PC-9 (cell line): ENCODE measurements at regions not wholly inside any gene's neighbourhood (a gene's known extent, or its start where the extent isn't known, plus 50 kb on each side); places are given as distances from the start of the nearest gene placed in this dataset.

ENCODE experiments used
- BruUV-seq: library from RNA; stranded (reverse); fragments of 400-500 nt; replicated peaks from 2 replicates; lab custom pipeline; 2021; lab: Mats Ljungman, UMichigan
- CTCF ChIA-PET: fragments of 300-600 bp; sonication (Branson Sonifier 250); formaldehyde crosslinking; loops from one replicate; lab custom pipeline; 2022; ENCODE audit warnings: antibody characterized with exemption; lab: Charles Lee
- POLR2A ChIA-PET: fragments of 300-600 bp; sonication (Branson Sonifier 250); formaldehyde crosslinking; loops from one replicate; lab custom pipeline; 2022; ENCODE audit warnings: antibody characterized with exemption; ENCODE audit not compliant: unreplicated experiment; lab: Charles Lee
- DNase-seq, 2 experiments: peaks; one replicate each; pipeline versions ENCODE4 v3.0.0 to v3.0.0-alpha.2; 2015 to 2022; ENCODE audit warnings: mixed read lengths in 1 of 2
- H2AFZ ChIP-seq: fragments of 200-600 bp; sonication (generic); 2 replicates; pipeline ENCODE4 v1.8.1; 2017; ENCODE audit warnings: antibody characterized with exemption
- H3F3A ChIP-seq: fragments of 200-600 bp; sonication (generic); 2 replicates; pipeline ENCODE4 v1.8.1; 2017; ENCODE audit warnings: antibody characterized with exemption, mild to moderate bottlenecking, low read depth; ENCODE audit not compliant: insufficient read depth
- H3K27ac ChIP-seq: fragments of 200-600 bp; sonication (generic); 2 replicates; pipeline ENCODE4 v1.6.1; 2016; ENCODE audit warnings: mixed run types
- H3K27me3 ChIP-seq: fragments of 200-600 bp; sonication (generic); 2 replicates; pipeline ENCODE4 v1.6.1; 2016; ENCODE audit warnings: low read depth, mixed run types; ENCODE audit not compliant: insufficient read depth
- H3K36me3 ChIP-seq: fragments of 200-600 bp; sonication (generic); 2 replicates; pipeline ENCODE4 v1.6.1; 2016; ENCODE audit warnings: low read depth, mixed run types
- H3K4me1 ChIP-seq: fragments of 200-600 bp; sonication (generic); replicated peaks from 2 replicates; pipeline ENCODE4 v1.6.1; 2016; ENCODE audit warnings: mixed run types; ENCODE audit not compliant: insufficient read depth
- H3K4me2 ChIP-seq: fragments of 200-600 bp; sonication (generic); 2 replicates; pipeline ENCODE4 v1.6.1; 2017; ENCODE audit warnings: mixed run types
- H3K4me3 ChIP-seq: fragments of 200-600 bp; sonication (generic); 2 replicates; pipeline ENCODE4 v1.6.1; 2016; ENCODE audit warnings: mixed run types
- H3K79me2 ChIP-seq: fragments of 200-600 bp; sonication (generic); 2 replicates; pipeline ENCODE4 v1.6.1; 2017; ENCODE audit warnings: low read depth, mixed run types
- H3K9me2 ChIP-seq: fragments of 200-600 bp; sonication (generic); 2 replicates; pipeline ENCODE4 v1.8.1; 2017; ENCODE audit warnings: mild to moderate bottlenecking; ENCODE audit not compliant: insufficient read depth
- H3K9me3 ChIP-seq: fragments of 200-600 bp; sonication (generic); 2 replicates; pipeline ENCODE4 v1.8.1; 2016; ENCODE audit warnings: low read depth; ENCODE audit not compliant: insufficient read depth
- H4K20me1 ChIP-seq: fragments of 200-600 bp; sonication (generic); 2 replicates; pipeline ENCODE4 v1.8.1; 2017; ENCODE audit not compliant: insufficient read depth
- CTCF ChIP-seq: fragments of 200-600 bp; sonication (generic); conservative IDR thresholded peaks from 2 replicates; pipeline ENCODE4 v1.6.1; 2017; ENCODE audit warnings: mixed run types, antibody characterized with exemption, mild to moderate bottlenecking, moderate library complexity
- EZH2 ChIP-seq: fragments of 200-600 bp; sonication (generic); IDR thresholded peaks from 2 replicates; pipeline ENCODE4 v1.8.0; 2017; ENCODE audit warnings: antibody characterized with exemption, low read depth
- intact Hi-C: fragments of 100-400 bp; cut with micrococcal nuclease; formaldehyde crosslinking; loops from one replicate; pipeline ENCODE4 v1.10.0; 2022; ENCODE audit not compliant: unreplicated experiment

- Histone ChIP-seq H3K36me3 (no peaks in the 10 kb centered on the region), H4K20me1 (no peaks in the 10 kb centered on the region), H3K4me1 (no peaks in the 10 kb centered on the region), H3K9me2 (no peaks in the 10 kb centered on the region), H3K4me2 (no peak overlapping the region), H3K4me3 (no peak overlapping the region), H3F3A (no peaks in the 10 kb centered on the region), H3K79me2 (no peaks in the 10 kb centered on the region), H3K9me3 (no peaks in the 10 kb centered on the region), H3K27ac (no peak overlapping the region), H3K27me3 (no peaks in the 10 kb centered on the region), H2AFZ (no peak overlapping the region)
- TF ChIP-seq CTCF: no peak
- TF ChIP-seq EZH2: no peak
- no peak for DNase-seq
- intact Hi-C loops: no loop called here
- ChIA-PET POLR2A (no interaction called here), CTCF (no interaction called here)
- BruUV-seq: no TSS peak
These were observed 157.6 kb downstream of the DIRAS2 start for GRCh38 chr9:90485028-90485427.

- H3K36me3 ChIP-seq: no peaks in the 10 kb centered on the region
- no peak for DNase-seq
- H3K27me3 ChIP-seq: no peaks in the 10 kb centered on the region
- H3K4me2 ChIP-seq: no peak overlapping the region
- intact Hi-C loops: no loop called here
- no peak overlapping the region for H2AFZ ChIP-seq
- TF ChIP-seq CTCF: no peak
- H3K9me2 ChIP-seq: no peaks in the 10 kb centered on the region
- H3K27ac ChIP-seq: no peak overlapping the region
- H3K4me3 ChIP-seq: no peak overlapping the region
- no peaks in the 10 kb centered on the region for H4K20me1 ChIP-seq
- H3K9me3 ChIP-seq: no peaks in the 10 kb centered on the region
- POLR2A ChIA-PET: no interaction called here
- H3F3A ChIP-seq: no peaks in the 10 kb centered on the region
- no peaks in the 10 kb centered on the region for H3K4me1 ChIP-seq
- H3K79me2 ChIP-seq: no peaks in the 10 kb centered on the region
- BruUV-seq: no TSS peak
- CTCF ChIA-PET: no interaction called here
These were observed 153.6 kb downstream of the DIRAS2 start for GRCh38 chr9:90489066-90489465.

DNA sequence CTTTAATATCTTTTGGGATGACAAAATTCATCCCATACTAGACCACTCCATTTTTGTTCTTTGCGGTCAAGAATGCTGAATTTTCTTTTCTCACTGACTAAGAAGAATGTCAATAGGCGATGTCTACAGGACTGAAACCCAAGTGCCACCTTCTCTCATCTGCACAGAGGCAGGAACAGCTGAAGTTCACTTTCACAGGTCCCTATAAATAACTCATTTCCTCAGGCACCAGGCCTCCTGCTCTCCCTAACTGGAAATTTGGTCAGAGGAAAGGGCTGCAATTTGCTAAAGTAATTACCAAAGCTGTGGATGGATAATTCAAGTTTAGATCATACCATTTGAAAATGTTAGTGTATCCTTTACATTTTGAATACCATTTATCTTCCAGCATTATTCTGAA lies 142.9 kb downstream of the DIRAS2 start:
- intact Hi-C loops: no loop called here
- H3K4me2 ChIP-seq: no peak overlapping the region
- no peaks in the 10 kb centered on the region for H3F3A ChIP-seq
- H3K4me3 ChIP-seq: no peak overlapping the region
- BruUV-seq: no TSS peak
- TF ChIP-seq EZH2: no peak
- TF ChIP-seq CTCF: no peak
- CTCF ChIA-PET: no interaction called here
- no peaks in the 10 kb centered on the region for H4K20me1 ChIP-seq
- no peak overlapping the region for H2AFZ ChIP-seq
- DNase-seq: no peak
- no peaks in the 10 kb centered on the region for H3K36me3 ChIP-seq
- no peaks in the 10 kb centered on the region for H3K4me1 ChIP-seq
- no peak overlapping the region for H3K27ac ChIP-seq
- H3K9me3 ChIP-seq: peaks cover 18% of the 10 kb centered on the region
- POLR2A ChIA-PET: no interaction called here
- no peaks in the 10 kb centered on the region for H3K27me3 ChIP-seq
- H3K79me2 ChIP-seq: no peaks in the 10 kb centered on the region
- no peaks in the 10 kb centered on the region for H3K9me2 ChIP-seq
